GM23248 (cell line): ENCODE measurements at regions not wholly inside any gene's neighbourhood (a gene's known extent, or its start where the extent isn't known, plus 50 kb on each side); places are given as distances from the start of the nearest gene placed in this dataset.

Experiments
- EZH2 ChIP-seq: fragments of 200-600 bp; sonication (generic); IDR thresholded peaks from 2 replicates; pipeline ENCODE4 v1.6.1; 2018; ENCODE audit warnings: antibody characterized with exemption, mild to moderate bottlenecking; ENCODE audit not compliant: insufficient read depth, poor library complexity, severe bottlenecking
- EZH2phosphoT487 ChIP-seq: fragments of 200-600 bp; sonication (generic); IDR thresholded peaks from 2 replicates; pipeline ENCODE4 v1.6.1; 2018; ENCODE audit warnings: antibody characterized with exemption, moderate library complexity, mild to moderate bottlenecking, low read depth; ENCODE audit not compliant: insufficient read depth

- no peak for TF ChIP-seq EZH2
- no peak for TF ChIP-seq EZH2phosphoT487
Observed at GRCh38 chr7:28349637-28350036, 62.7 kb upstream of the CREB5 start.
